Ishikawa (cell line): ENCODE measurements at regions not wholly inside any gene's neighbourhood (a gene's known extent, or its start where the extent isn't known, plus 50 kb on each side); places are given as distances from the start of the nearest gene placed in this dataset.

ENCODE experiments used
- RAD21 ChIP-seq: IDR thresholded peaks from 2 replicates; pipeline ENCODE4 v1.6.1; 2012; ENCODE audit warnings: low read depth
- TAF1 ChIP-seq: IDR thresholded peaks from 2 replicates; pipeline ENCODE4 v1.6.1; 2012; ENCODE audit warnings: low read depth, mild to moderate bottlenecking
- TEAD4 ChIP-seq: IDR thresholded peaks from 2 replicates; pipeline ENCODE4 v1.6.1; 2012
- TF ChIP-seq, protein P1 (sequence below): IDR thresholded peaks from 2 replicates; pipeline ENCODE4 v1.6.1; 2012; ENCODE audit warnings: low read depth, mild to moderate bottlenecking

DNA sequence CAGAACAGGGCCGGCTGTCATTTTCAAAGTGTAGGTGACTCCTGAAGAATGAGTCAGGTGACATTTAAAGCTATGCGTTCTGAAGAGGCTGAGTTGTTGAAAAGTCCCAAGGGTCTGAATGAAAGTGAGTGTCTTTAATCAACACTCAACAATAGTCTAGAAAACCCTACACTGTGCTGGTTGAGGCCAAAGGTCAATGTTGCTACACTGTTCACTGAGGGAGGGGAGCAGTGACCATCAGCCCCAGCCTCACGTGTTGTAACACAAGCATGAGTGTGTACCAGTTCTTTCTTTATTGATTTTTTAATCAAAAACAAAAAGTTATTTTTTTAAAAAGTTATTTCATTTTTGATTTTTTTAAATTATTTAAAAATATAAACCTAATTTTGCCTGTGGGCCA lies 418.8 kb upstream of the LRFN5 start:
- TF ChIP-seq TAF1 (no peak), TEAD4 (no peak), RAD21 (no peak)
- TF ChIP-seq, protein P1, sequence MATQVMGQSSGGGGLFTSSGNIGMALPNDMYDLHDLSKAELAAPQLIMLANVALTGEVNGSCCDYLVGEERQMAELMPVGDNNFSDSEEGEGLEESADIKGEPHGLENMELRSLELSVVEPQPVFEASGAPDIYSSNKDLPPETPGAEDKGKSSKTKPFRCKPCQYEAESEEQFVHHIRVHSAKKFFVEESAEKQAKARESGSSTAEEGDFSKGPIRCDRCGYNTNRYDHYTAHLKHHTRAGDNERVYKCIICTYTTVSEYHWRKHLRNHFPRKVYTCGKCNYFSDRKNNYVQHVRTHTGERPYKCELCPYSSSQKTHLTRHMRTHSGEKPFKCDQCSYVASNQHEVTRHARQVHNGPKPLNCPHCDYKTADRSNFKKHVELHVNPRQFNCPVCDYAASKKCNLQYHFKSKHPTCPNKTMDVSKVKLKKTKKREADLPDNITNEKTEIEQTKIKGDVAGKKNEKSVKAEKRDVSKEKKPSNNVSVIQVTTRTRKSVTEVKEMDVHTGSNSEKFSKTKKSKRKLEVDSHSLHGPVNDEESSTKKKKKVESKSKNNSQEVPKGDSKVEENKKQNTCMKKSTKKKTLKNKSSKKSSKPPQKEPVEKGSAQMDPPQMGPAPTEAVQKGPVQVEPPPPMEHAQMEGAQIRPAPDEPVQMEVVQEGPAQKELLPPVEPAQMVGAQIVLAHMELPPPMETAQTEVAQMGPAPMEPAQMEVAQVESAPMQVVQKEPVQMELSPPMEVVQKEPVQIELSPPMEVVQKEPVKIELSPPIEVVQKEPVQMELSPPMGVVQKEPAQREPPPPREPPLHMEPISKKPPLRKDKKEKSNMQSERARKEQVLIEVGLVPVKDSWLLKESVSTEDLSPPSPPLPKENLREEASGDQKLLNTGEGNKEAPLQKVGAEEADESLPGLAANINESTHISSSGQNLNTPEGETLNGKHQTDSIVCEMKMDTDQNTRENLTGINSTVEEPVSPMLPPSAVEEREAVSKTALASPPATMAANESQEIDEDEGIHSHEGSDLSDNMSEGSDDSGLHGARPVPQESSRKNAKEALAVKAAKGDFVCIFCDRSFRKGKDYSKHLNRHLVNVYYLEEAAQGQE: no peak
